ENCODE measurements at regions not wholly inside any gene's neighbourhood (a gene's known extent, or its start where the extent isn't known, plus 50 kb on each side); places are given as distances from the start of the nearest gene placed in this dataset.
"Not testable (repeated sequence)": the region's sequence is repeated elsewhere in the genome, so short reads cannot be mapped to it uniquely, and the experiment has no call there.

DNA sequence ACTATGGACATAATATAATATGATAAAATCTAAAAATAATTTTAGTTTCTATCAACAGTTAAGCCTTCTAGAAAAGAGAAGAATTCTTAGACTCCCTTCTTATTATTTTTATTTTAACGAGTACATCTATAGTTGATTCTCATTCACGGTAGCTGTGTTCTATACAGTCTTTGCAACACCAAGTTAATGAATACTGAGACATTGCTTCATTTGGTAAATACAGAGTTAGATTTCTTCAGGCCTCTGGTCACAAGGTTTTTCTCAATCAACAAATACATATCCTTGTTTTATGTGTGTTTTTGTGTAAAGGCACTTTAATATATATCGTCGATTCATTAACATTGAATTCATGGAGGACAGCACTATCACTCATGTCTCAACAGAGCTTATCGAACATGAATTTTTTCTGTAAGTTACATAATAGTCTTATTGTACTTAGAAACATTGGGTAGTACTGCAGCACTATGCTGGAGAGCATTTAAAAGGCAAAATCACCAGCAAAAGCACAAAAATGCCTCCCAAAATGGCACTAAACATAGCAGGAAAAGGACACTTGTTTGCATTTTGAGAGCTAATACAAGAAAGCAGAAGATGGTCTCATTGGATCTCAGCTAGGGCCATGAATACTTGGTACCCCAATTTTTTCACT, 239.0 kb downstream of the FGF10 start:
- no peaks in the 10 kb centered on the region for H3K9me2 ChIP-seq
- ChIA-PET POLR2A (no interaction called here), CTCF (no interaction called here)
- TF ChIP-seq FOXM1 (IDR thresholded peaks at IDR 0.05; ENCODE audit: low read depth) = no peak
- no peak for TF ChIP-seq GABPA (IDR thresholded peaks at IDR 0.05; ENCODE audit: low read depth)
- TF ChIP-seq RXRA (IDR thresholded peaks at IDR 0.05; ENCODE audit: borderline replicate concordance, low read depth) = no peak
- TF ChIP-seq FOXJ3 (CRISPR knock-in tag; IDR thresholded peaks at IDR 0.05) = no peak
- TF ChIP-seq RFX5 (IDR thresholded peaks at IDR 0.05; ENCODE audit: low read length) = no peak
- TF ChIP-seq, protein P1, sequence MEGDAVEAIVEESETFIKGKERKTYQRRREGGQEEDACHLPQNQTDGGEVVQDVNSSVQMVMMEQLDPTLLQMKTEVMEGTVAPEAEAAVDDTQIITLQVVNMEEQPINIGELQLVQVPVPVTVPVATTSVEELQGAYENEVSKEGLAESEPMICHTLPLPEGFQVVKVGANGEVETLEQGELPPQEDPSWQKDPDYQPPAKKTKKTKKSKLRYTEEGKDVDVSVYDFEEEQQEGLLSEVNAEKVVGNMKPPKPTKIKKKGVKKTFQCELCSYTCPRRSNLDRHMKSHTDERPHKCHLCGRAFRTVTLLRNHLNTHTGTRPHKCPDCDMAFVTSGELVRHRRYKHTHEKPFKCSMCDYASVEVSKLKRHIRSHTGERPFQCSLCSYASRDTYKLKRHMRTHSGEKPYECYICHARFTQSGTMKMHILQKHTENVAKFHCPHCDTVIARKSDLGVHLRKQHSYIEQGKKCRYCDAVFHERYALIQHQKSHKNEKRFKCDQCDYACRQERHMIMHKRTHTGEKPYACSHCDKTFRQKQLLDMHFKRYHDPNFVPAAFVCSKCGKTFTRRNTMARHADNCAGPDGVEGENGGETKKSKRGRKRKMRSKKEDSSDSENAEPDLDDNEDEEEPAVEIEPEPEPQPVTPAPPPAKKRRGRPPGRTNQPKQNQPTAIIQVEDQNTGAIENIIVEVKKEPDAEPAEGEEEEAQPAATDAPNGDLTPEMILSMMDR (IDR thresholded peaks at IDR 0.05) = no peak
- no peaks in the 10 kb centered on the region for H4K20me1 ChIP-seq (ENCODE audit: insufficient read depth)
- H3K36me3 ChIP-seq (replicated peaks in 1 of 2; ENCODE audit: control insufficient read depth in 1 of 2, insufficient read depth in 2 of 2, low read length in 1 of 2) = no peaks in the 10 kb centered on the region
- no peaks in the 10 kb centered on the region for H3K79me2 ChIP-seq (ENCODE audit: insufficient read depth)
- no peak overlapping the region for H3K4me3 ChIP-seq (ENCODE audit: low read depth in 2 of 2, low read length in 1 of 2)
- no peak overlapping the region for H3K27ac ChIP-seq (ENCODE audit: low read depth in 2 of 2, low read length in 1 of 2)
- no peak for DNase-seq
- H3F3A ChIP-seq (replicated peaks; ENCODE audit: insufficient read depth) = no peaks in the 10 kb centered on the region
- 0 out of 2 replicates have a peak, but pooled peaks cover 1% of the 10 kb centered on the region for H3K9me3 ChIP-seq
- 26% methylated on average over 5 of the region's 5 CpGs for WGBS (ENCODE audit: low lambda C conversion rate)
- no peak overlapping the region for H2AFZ ChIP-seq (ENCODE audit: low read depth)
- H3K27me3 ChIP-seq (ENCODE audit: insufficient read depth) = no peaks in the 10 kb centered on the region
- H3K9ac ChIP-seq = no peak overlapping the region
- no peak overlapping the region for H3K4me2 ChIP-seq
- H3K4me1 ChIP-seq (ENCODE audit: control insufficient read depth in 1 of 2, insufficient read depth in 2 of 2, low read depth in 1 of 2, low read length in 1 of 2) = no peaks in the 10 kb centered on the region

DNA sequence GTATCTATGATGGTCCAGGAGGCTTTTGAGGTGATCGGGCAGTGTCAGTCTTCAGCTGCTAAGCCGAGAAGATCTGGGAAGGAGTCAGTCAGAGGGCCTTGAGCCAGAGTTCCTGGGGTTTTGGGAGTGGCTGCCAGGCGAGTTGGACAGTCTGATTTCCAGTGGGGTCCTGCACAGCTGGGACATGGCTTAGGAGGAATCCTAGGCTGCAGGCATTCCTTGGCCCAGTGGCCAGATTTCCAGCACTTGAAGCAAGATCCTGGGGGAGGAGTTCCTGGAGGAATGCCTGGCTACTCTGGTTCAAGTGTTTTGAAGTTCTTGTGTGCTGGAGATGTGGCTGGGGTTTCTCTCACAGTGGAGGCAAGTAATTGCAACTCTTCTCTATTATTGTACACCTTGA, 271.3 kb downstream of the FGF10 start:
- H3K9ac ChIP-seq; H3K9me2 ChIP-seq; CTCF ChIA-PET; H3K36me3 ChIP-seq (replicated peaks in 1 of 2; ENCODE audit: control insufficient read depth in 1 of 2, insufficient read depth in 2 of 2, low read length in 1 of 2); H3K27me3 ChIP-seq (ENCODE audit: insufficient read depth); H3K9me3 ChIP-seq; DNase-seq; H3K4me3 ChIP-seq (ENCODE audit: low read depth in 2 of 2, low read length in 1 of 2); H3K4me1 ChIP-seq (ENCODE audit: control insufficient read depth in 1 of 2, insufficient read depth in 2 of 2, low read depth in 1 of 2, low read length in 1 of 2); H3K79me2 ChIP-seq (ENCODE audit: insufficient read depth); H2AFZ ChIP-seq (ENCODE audit: low read depth); H4K20me1 ChIP-seq (ENCODE audit: insufficient read depth); H3K4me2 ChIP-seq; POLR2A ChIA-PET; H3K27ac ChIP-seq (ENCODE audit: low read depth in 2 of 2, low read length in 1 of 2); H3F3A ChIP-seq (replicated peaks; ENCODE audit: insufficient read depth): not testable (repeated sequence)
- WGBS (ENCODE audit: low lambda C conversion rate) = 5% methylated on average over 3 of the region's 3 CpGs

DNA sequence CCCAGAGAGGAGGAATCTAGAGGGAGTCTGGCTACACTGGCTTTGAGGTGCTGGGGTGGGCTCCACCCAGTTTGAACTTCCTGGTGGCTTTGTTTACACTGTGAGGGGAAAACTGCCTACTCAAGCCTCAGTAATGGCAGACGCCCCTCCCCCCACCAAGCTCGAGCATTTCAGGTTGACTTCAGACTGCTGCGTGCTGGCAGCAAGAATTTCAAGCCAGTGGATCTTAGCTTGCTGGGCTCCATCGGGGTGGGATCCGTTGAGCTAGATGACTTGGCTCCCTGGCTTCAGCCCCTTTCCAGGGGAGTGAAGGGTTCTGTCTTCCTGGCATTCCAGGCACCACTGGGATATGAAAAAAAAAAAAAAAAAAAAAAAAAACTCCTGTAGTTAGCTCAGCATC, 281.0 kb downstream of the FGF10 start:
- H3K9me2 ChIP-seq; H3K79me2 ChIP-seq (ENCODE audit: insufficient read depth); H3K4me3 ChIP-seq (ENCODE audit: low read depth in 2 of 2, low read length in 1 of 2); H3F3A ChIP-seq (replicated peaks; ENCODE audit: insufficient read depth); H2AFZ ChIP-seq (ENCODE audit: low read depth); H3K27ac ChIP-seq (ENCODE audit: low read depth in 2 of 2, low read length in 1 of 2); DNase-seq; H3K27me3 ChIP-seq (ENCODE audit: insufficient read depth); H3K4me1 ChIP-seq (ENCODE audit: control insufficient read depth in 1 of 2, insufficient read depth in 2 of 2, low read depth in 1 of 2, low read length in 1 of 2); H3K4me2 ChIP-seq; H3K9ac ChIP-seq; POLR2A ChIA-PET; H3K36me3 ChIP-seq (replicated peaks in 1 of 2; ENCODE audit: control insufficient read depth in 1 of 2, insufficient read depth in 2 of 2, low read length in 1 of 2); H4K20me1 ChIP-seq (ENCODE audit: insufficient read depth); H3K9me3 ChIP-seq: not testable (repeated sequence)
- CTCF ChIA-PET = interaction anchor here (0.7 kb wide), 1 partner anchor 77 kb away, joined by 3 read pairs; no protein-coding TSS in a partner anchor
- 0% methylated on average over 4 of the region's 5 CpGs for WGBS (ENCODE audit: low lambda C conversion rate)

Data from SK-N-SH (cell line).